Mucosa of descending colon (tissue), 3 donors: ENCODE measurements at regions not wholly inside any gene's neighbourhood (a gene's known extent, or its start where the extent isn't known, plus 50 kb on each side); places are given as distances from the start of the nearest gene placed in this dataset.

Source experiments
- ATAC-seq: fragments of 200-7000 bp; cut with Tn5 transposase; one replicate; pipeline ENCODE4 v1.9.1; 2020; ENCODE audit warnings: mild to moderate bottlenecking, moderate library complexity
- DNase-seq, 3 donors: peaks; one replicate each; pipeline ENCODE4 v3.0.0-alpha.2; 2020
- H3K36me3 ChIP-seq: fragments of 200-600 bp; one replicate; pipeline ENCODE4 v1.8.0; 2021; ENCODE audit warnings: low read depth, mild to moderate bottlenecking
- H3K4me1 ChIP-seq: fragments of 200-600 bp; one replicate; pipeline ENCODE4 v1.8.0; 2021; ENCODE audit warnings: low read depth, mild to moderate bottlenecking
- H3K4me3 ChIP-seq: fragments of 200-600 bp; one replicate; pipeline ENCODE4 v1.8.0; 2021; ENCODE audit warnings: mild to moderate bottlenecking
- H3K9me3 ChIP-seq: fragments of 200-600 bp; one replicate; pipeline ENCODE4 v1.8.0; 2021; ENCODE audit warnings: mild to moderate bottlenecking
- CTCF ChIP-seq: fragments of 200-600 bp; IDR thresholded peaks from one replicate; pipeline ENCODE4 v1.8.0; 2022; ENCODE audit warnings: antibody characterized with exemption, mild to moderate bottlenecking
- intact Hi-C, 2 donors: fragments of 100-400 bp; cut with DNase I in 1 of 2; cut with micrococcal nuclease in 1 of 2; formaldehyde crosslinking; loops; one replicate each; pipeline versions ENCODE4 v1.11.0 to v1.11.1; 2022; cut with DNase I, micrococcal nuclease
- donor health status: DM: no; HTN: no; CAD: no; lungs with moderate emphysema.
- donor health status: DM: no; HTN: no; CAD: no.
- donor health status: DM: no; HTN: yes; CAD: no.

GRCh38 chr6:95698271-95698670 is 120.9 kb downstream of the MANEA start:
- no peak for ATAC-seq
- no peak for DNase-seq
- TF ChIP-seq CTCF, result no peak

DNA sequence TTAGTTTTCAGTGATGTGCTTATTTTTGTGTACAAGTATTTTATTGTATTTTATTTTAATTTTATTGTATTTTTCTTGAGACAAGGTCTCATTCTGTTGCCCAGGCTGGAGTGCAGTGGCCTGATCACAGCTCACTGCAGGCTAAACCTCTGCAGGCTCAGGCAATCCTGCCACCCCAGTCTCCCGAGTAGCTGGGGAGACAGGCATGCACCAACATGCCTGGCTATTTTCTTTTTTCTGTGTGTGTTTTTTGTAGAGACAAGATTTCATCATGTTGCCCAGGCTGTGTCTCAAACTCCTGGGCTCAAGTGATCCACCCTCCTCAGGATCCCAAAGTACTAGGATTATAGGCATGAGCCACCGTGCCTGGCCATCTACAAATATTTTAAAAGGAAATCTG is 146.3 kb downstream of the MANEA start:
- intact Hi-C loops, result no loop called here
- peaks cover 2% of the 10 kb centered on the region for H3K9me3 ChIP-seq
- H3K4me3 ChIP-seq, result no peak overlapping the region
- no peaks in the 10 kb centered on the region for H3K4me1 ChIP-seq
- ATAC-seq, result no peak
- no peak for TF ChIP-seq CTCF
- DNase-seq, result no peak
- H3K36me3 ChIP-seq, result no peaks in the 10 kb centered on the region

More at GRCh38 chr6:95698271-95698670, 120.9 kb downstream of the MANEA start:
- H3K4me1 ChIP-seq, result no peaks in the 10 kb centered on the region
- intact Hi-C loops, result no loop called here
- no peaks in the 10 kb centered on the region for H3K36me3 ChIP-seq
- H3K9me3 ChIP-seq, result no peaks in the 10 kb centered on the region
- H3K4me3 ChIP-seq, result no peak overlapping the region

DNA sequence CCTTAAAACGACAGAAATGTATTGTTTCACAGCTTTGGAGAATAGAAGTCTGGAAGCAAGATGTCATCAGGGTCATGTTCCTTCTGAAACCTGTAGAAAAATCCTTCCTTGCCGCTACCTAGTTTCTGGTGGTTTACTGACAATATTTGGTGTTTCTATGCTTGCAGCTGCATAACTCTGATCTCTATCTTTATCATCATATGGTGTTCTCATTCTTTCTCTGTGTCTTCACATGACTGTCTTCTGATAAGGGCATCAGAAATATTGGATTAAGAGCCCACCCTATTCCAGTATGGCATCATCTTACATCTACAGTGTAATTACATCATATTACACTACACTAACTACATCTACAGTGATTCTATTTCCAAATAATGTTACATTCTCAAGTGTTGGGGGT is 148.0 kb downstream of the MANEA start:
- ATAC-seq (no peak), DNase-seq (no peak)
- TF ChIP-seq CTCF, result no peak
- Histone ChIP-seq H3K9me3 (peaks cover 2% of the 10 kb centered on the region), H3K4me1 (no peaks in the 10 kb centered on the region), H3K36me3 (no peaks in the 10 kb centered on the region), H3K4me3 (no peak overlapping the region)
- intact Hi-C loops, result no loop called here

- Histone ChIP-seq H3K4me1 (no peaks in the 10 kb centered on the region), H3K9me3 (no peaks in the 10 kb centered on the region), H3K4me3 (no peak overlapping the region), H3K36me3 (no peaks in the 10 kb centered on the region)
- no peak for DNase-seq
- no peak for ATAC-seq
- TF ChIP-seq CTCF, result no peak
- intact Hi-C loops, result no loop called here
Observed at GRCh38 chr6:95740157-95740556, 162.8 kb downstream of the MANEA start.

- intact Hi-C loops, result no loop called here
- H3K4me3 ChIP-seq, result no peak overlapping the region
Observed at GRCh38 chr6:95741045-95741444, 163.7 kb downstream of the MANEA start.

More at GRCh38 chr6:95741045-95741444, 163.7 kb downstream of the MANEA start:
- H3K4me1 ChIP-seq, result no peaks in the 10 kb centered on the region
- DNase-seq (no peak), ATAC-seq (no peak)
- no peaks in the 10 kb centered on the region for H3K36me3 ChIP-seq
- no peaks in the 10 kb centered on the region for H3K9me3 ChIP-seq
- no peak for TF ChIP-seq CTCF
